ENCODE measurements at regions not wholly inside any gene's neighbourhood (a gene's known extent, or its start where the extent isn't known, plus 50 kb on each side); places are given as distances from the start of the nearest gene placed in this dataset.

- Histone ChIP-seq H3K4me3 (ENCODE audit: extremely low read depth, insufficient read depth, low read length, poor library complexity, severe bottlenecking) (no peak overlapping the region), H3K27ac (ENCODE audit: low read depth, low read length, severe bottlenecking) (no peak overlapping the region), H3K4me1 (ENCODE audit: control insufficient read depth, insufficient read depth, low read length, poor library complexity, severe bottlenecking) (no peaks in the 10 kb centered on the region), H3K36me3 (ENCODE audit: control insufficient read depth, insufficient read depth, low read length) (no peaks in the 10 kb centered on the region), H3K9me3 (ENCODE audit: control insufficient read depth, low read length) (no peaks in the 10 kb centered on the region)
- whole genome bisulfite sequencing, 2 experiments (ENCODE audit: insufficient coverage in 2 of 2), result 68% methylated on average over 5 of the region's 5 CpGs; no CpG with 5 or more reads in 1 of the 2 experiments
Observed at GRCh38 chr6:84356907-84357306, 129.5 kb upstream of the CEP162 start.

- 93 to 95% methylated on average over 2 of the region's 5 CpGs for WGBS, 2 experiments (ENCODE audit: insufficient coverage in 2 of 2)
- H3K4me1 ChIP-seq (ENCODE audit: control insufficient read depth, insufficient read depth, low read length, poor library complexity, severe bottlenecking), result no peaks in the 10 kb centered on the region
- no peaks in the 10 kb centered on the region for H3K9me3 ChIP-seq (ENCODE audit: control insufficient read depth, low read length)
- H3K27ac ChIP-seq (ENCODE audit: low read depth, low read length, severe bottlenecking), result no peak overlapping the region
- H3K4me3 ChIP-seq (ENCODE audit: extremely low read depth, insufficient read depth, low read length, poor library complexity, severe bottlenecking), result no peak overlapping the region
- H3K36me3 ChIP-seq (ENCODE audit: control insufficient read depth, insufficient read depth, low read length), result no peaks in the 10 kb centered on the region
Observed at GRCh38 chr6:84353459-84354423, 126.3 kb upstream of the CEP162 start.

- no peaks in the 10 kb centered on the region for H3K4me1 ChIP-seq (ENCODE audit: control insufficient read depth, insufficient read depth, low read length, poor library complexity, severe bottlenecking)
- no peak overlapping the region for H3K4me3 ChIP-seq (ENCODE audit: extremely low read depth, insufficient read depth, low read length, poor library complexity, severe bottlenecking)
- H3K9me3 ChIP-seq (ENCODE audit: control insufficient read depth, low read length), result no peaks in the 10 kb centered on the region
- H3K36me3 ChIP-seq (ENCODE audit: control insufficient read depth, insufficient read depth, low read length), result no peaks in the 10 kb centered on the region
- H3K27ac ChIP-seq (ENCODE audit: low read depth, low read length, severe bottlenecking), result no peak overlapping the region
Observed at GRCh38 chr6:84350397-84350796, 123.0 kb upstream of the CEP162 start.

DNA sequence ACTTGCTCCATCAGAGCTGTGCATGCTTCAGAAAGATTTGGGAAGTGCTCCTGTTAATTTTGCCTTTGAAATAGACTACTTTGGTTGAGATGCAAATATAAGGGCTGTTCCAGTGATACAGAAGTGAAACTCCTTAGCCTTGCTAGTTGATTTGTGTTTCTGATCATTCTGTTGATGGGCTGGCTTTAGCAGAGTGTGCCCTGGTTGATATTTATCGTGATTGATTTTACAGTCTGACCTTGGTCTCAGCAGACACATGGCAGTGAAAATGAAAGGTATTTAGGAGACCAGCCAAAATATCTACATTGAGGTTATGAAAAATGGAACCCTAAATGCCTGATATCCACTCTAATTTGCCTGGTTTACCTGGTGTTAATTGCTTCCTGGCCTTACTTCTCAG, 122.1 kb upstream of the CEP162 start:
- 100% methylated on average over 1 of the region's 1 CpG for WGBS, 2 experiments (ENCODE audit: insufficient coverage in 2 of 2)
- H3K9me3 ChIP-seq (ENCODE audit: control insufficient read depth, low read length), result no peaks in the 10 kb centered on the region
- no peaks in the 10 kb centered on the region for H3K4me1 ChIP-seq (ENCODE audit: control insufficient read depth, insufficient read depth, low read length, poor library complexity, severe bottlenecking)
- H3K4me3 ChIP-seq (ENCODE audit: extremely low read depth, insufficient read depth, low read length, poor library complexity, severe bottlenecking), result no peak overlapping the region
- H3K27ac ChIP-seq (ENCODE audit: low read depth, low read length, severe bottlenecking), result no peak overlapping the region
- no peaks in the 10 kb centered on the region for H3K36me3 ChIP-seq (ENCODE audit: control insufficient read depth, insufficient read depth, low read length)

- Histone ChIP-seq H3K9me3 (ENCODE audit: control insufficient read depth, low read length) (no peaks in the 10 kb centered on the region), H3K4me3 (ENCODE audit: extremely low read depth, insufficient read depth, low read length, poor library complexity, severe bottlenecking) (no peak overlapping the region), H3K27ac (ENCODE audit: low read depth, low read length, severe bottlenecking) (no peak overlapping the region), H3K36me3 (ENCODE audit: control insufficient read depth, insufficient read depth, low read length) (no peaks in the 10 kb centered on the region), H3K4me1 (ENCODE audit: control insufficient read depth, insufficient read depth, low read length, poor library complexity, severe bottlenecking) (no peaks in the 10 kb centered on the region)
- no CpG with 5 or more reads among the region's 1 CpG for WGBS, 2 experiments (ENCODE audit: insufficient coverage in 2 of 2)
Observed at GRCh38 chr6:84348801-84349200, 121.4 kb upstream of the CEP162 start.

DNA sequence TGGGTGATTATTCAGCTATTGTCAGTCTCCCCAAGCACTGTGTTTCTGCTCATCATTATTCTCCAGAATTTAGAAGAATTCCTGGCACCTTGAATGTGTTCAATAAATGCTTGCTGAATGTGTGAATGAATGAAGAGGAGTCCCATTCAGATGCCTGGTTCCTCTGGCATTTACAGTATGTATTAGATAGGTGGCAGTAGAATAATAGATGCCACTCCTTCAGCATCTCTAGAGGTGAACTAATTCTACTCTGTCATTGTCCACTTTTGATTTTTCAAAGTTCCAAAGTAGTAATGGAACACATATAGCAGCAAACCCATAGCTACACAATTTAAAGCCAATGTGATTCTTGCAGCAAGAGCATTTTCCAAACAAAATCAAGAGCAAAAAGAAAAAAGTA, 118.9 kb upstream of the CEP162 start:
- Histone ChIP-seq H3K27ac (ENCODE audit: low read depth, low read length, severe bottlenecking) (no peak overlapping the region), H3K4me3 (ENCODE audit: extremely low read depth, insufficient read depth, low read length, poor library complexity, severe bottlenecking) (no peak overlapping the region), H3K36me3 (ENCODE audit: control insufficient read depth, insufficient read depth, low read length) (no peaks in the 10 kb centered on the region), H3K4me1 (ENCODE audit: control insufficient read depth, insufficient read depth, low read length, poor library complexity, severe bottlenecking) (no peaks in the 10 kb centered on the region), H3K9me3 (ENCODE audit: control insufficient read depth, low read length) (no peaks in the 10 kb centered on the region)

DNA sequence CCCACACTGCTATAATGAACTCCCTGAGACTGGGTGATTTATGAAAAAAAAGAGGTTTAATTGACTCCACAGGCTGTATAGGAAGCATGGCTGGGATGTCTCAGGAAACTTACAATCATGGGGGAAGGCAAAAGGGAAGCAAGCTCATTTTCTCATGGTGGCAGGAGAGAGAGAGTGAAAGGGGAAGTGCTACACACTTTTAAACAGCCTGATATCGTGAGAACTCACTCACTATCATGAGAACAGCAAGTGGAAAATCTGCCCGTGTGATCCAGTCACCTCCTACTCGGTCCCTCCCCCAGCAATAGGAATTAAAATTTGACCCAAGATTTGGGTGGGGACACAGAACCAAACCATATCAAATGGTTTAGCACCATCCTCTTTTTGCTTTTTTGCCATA, 116.6 kb upstream of the CEP162 start:
- 90 to 100% methylated on average over 2 to 3 of the region's 3 CpGs for WGBS, 2 experiments (ENCODE audit: insufficient coverage in 2 of 2)
- Histone ChIP-seq H3K27ac (ENCODE audit: low read depth, low read length, severe bottlenecking) (no peak overlapping the region), H3K4me3 (ENCODE audit: extremely low read depth, insufficient read depth, low read length, poor library complexity, severe bottlenecking) (no peak overlapping the region), H3K9me3 (ENCODE audit: control insufficient read depth, low read length) (no peaks in the 10 kb centered on the region), H3K4me1 (ENCODE audit: control insufficient read depth, insufficient read depth, low read length, poor library complexity, severe bottlenecking) (no peaks in the 10 kb centered on the region), H3K36me3 (ENCODE audit: control insufficient read depth, insufficient read depth, low read length) (no peaks in the 10 kb centered on the region)

DNA sequence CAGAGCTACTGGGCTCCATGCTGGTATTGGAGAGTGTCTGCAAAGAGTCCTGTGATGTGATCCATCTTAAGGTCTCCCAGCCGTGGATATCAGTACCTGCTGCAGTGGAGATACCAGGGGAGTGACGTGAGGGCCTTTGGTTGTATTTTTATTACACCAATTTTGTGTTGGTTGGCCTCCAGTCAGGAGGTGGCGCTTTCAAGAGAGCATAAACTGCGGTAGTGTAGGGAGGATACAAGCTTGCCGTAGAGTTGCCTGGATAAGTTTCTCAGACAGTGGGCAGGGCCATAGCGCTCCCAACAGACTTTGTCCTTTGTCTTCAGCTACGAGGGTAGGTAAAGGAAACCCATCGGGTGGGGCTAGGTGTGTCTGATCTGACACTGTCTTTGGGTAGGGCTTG, 113.0 kb upstream of the CEP162 start:
- Histone ChIP-seq H3K27ac (ENCODE audit: low read depth, low read length, severe bottlenecking) (no peak overlapping the region), H3K4me1 (ENCODE audit: control insufficient read depth, insufficient read depth, low read length, poor library complexity, severe bottlenecking) (no peaks in the 10 kb centered on the region), H3K9me3 (ENCODE audit: control insufficient read depth, low read length) (peaks cover 5% of the 10 kb centered on the region), H3K4me3 (ENCODE audit: extremely low read depth, insufficient read depth, low read length, poor library complexity, severe bottlenecking) (no peak overlapping the region), H3K36me3 (ENCODE audit: control insufficient read depth, insufficient read depth, low read length) (no peaks in the 10 kb centered on the region)
- WGBS, 2 experiments (ENCODE audit: insufficient coverage in 2 of 2), result 87 to 88% methylated on average over 5 to 8 of the region's 8 CpGs

GRCh38 chr6:84333842-84334241, 106.4 kb upstream of the CEP162 start:
- H3K4me3 ChIP-seq (ENCODE audit: extremely low read depth, insufficient read depth, low read length, poor library complexity, severe bottlenecking), result no peak overlapping the region
- H3K27ac ChIP-seq (ENCODE audit: low read depth, low read length, severe bottlenecking), result no peak overlapping the region
- H3K36me3 ChIP-seq (ENCODE audit: control insufficient read depth, insufficient read depth, low read length), result no peaks in the 10 kb centered on the region
- peaks cover 5% of the 10 kb centered on the region for H3K9me3 ChIP-seq (ENCODE audit: control insufficient read depth, low read length)
- WGBS, 2 experiments (ENCODE audit: insufficient coverage in 2 of 2), result 59 to 95% methylated on average over 3 to 5 of the region's 5 CpGs
- H3K4me1 ChIP-seq (ENCODE audit: control insufficient read depth, insufficient read depth, low read length, poor library complexity, severe bottlenecking), result no peaks in the 10 kb centered on the region

GRCh38 chr6:84332139-84333034, 104.9 kb upstream of the CEP162 start:
- no peak overlapping the region for H3K27ac ChIP-seq (ENCODE audit: low read depth, low read length, severe bottlenecking)
- H3K4me1 ChIP-seq (ENCODE audit: control insufficient read depth, insufficient read depth, low read length, poor library complexity, severe bottlenecking), result no peaks in the 10 kb centered on the region
- no peak overlapping the region for H3K4me3 ChIP-seq (ENCODE audit: extremely low read depth, insufficient read depth, low read length, poor library complexity, severe bottlenecking)
- peaks cover 5% of the 10 kb centered on the region for H3K9me3 ChIP-seq (ENCODE audit: control insufficient read depth, low read length)
- WGBS, 2 experiments (ENCODE audit: insufficient coverage in 2 of 2), result no CpG with 5 or more reads among the region's 3 CpGs
- H3K36me3 ChIP-seq (ENCODE audit: control insufficient read depth, insufficient read depth, low read length), result no peaks in the 10 kb centered on the region

DNA sequence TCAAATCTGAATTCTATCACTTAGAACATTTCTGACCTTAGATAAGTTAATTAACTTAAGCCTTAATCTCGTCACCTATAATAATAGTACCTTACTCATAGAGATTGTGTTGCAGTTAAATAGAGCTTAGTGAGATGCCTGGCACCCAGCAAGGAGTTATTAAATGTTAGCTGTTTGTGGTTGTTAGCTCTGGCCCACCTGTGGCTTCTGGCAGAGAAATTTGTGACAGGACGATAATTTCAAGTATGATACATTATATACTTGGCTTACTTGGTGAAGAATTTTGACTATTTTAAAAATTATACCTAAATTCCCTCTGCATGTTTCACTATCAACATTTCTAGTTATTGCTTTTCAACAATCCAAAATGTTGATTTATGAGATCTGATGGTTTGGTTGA, 102.9 kb upstream of the CEP162 start:
- Histone ChIP-seq H3K36me3 (ENCODE audit: control insufficient read depth, insufficient read depth, low read length) (no peaks in the 10 kb centered on the region), H3K4me3 (ENCODE audit: extremely low read depth, insufficient read depth, low read length, poor library complexity, severe bottlenecking) (no peak overlapping the region), H3K4me1 (ENCODE audit: control insufficient read depth, insufficient read depth, low read length, poor library complexity, severe bottlenecking) (no peaks in the 10 kb centered on the region), H3K9me3 (ENCODE audit: control insufficient read depth, low read length) (no peaks in the 10 kb centered on the region), H3K27ac (ENCODE audit: low read depth, low read length, severe bottlenecking) (no peak overlapping the region)
- no CpG with 5 or more reads among the region's 2 CpGs for WGBS, 2 experiments (ENCODE audit: insufficient coverage in 2 of 2)

Data from mesodermal cell (in vitro differentiated cells).